ENCODE measurements at regions not wholly inside any gene's neighbourhood (a gene's known extent, or its start where the extent isn't known, plus 50 kb on each side); places are given as distances from the start of the nearest gene placed in this dataset.

DNA sequence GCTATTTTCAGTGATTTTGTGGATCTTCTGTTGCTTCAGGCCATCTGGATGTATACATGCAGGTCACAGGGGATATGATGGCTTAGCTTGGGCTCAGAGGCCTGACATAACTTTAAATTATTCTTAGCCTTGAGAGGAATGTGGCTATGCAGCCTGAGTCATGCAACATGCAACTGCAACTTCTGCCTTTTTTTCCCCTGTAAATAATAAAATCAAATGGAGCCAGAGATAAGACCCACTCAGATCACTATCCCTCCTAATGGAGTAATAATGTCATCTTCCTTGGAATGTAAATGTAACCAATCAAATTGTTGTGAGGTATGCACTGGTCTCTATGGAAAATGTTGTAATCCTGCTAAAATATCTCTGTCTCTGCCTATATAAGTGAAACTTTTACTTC is 54.9 kb downstream of the MAGEB17 start:
- DNase-seq, result no peak

DNA sequence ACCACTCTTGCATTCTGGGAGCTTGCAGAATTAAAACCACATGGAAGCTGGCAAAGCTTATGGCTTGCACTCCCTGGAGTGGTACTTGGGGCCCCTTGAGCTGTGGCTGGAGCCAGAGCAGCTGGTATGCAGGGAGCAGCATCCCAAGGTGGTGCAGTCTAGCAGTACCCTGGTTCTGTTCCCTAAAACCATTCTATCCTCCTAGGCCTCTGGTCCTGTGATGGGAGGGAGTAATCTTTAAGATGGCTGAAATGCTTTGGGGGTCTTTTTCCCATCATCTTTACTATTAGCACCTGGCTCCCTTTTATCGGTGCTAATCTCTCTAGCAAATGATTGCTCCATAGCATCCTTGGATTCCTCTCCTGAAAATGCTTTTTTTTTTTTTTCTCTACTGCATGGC is 56.1 kb downstream of the MAGEB17 start:
- no peak for DNase-seq

DNA sequence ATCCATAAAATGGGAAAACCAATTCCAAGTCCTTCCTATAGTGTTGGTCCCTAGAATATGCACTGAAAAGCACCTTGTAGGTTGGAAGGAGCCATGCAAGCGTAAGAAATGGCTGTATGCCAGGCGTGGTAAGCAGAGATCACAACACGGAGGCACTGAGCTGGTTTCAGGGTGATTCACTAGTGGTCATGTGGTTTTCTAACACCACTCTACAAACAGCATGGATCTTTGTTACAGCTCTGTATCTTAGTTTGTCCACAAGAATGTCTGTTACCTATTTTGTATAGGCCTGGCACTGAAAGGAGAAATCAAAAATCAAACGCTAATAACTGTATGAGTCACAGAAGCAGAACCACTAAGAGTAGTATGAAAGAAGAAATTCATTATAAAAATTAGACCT is 71.9 kb downstream of the MAGEB17 start:
- no peak for DNase-seq

DNA sequence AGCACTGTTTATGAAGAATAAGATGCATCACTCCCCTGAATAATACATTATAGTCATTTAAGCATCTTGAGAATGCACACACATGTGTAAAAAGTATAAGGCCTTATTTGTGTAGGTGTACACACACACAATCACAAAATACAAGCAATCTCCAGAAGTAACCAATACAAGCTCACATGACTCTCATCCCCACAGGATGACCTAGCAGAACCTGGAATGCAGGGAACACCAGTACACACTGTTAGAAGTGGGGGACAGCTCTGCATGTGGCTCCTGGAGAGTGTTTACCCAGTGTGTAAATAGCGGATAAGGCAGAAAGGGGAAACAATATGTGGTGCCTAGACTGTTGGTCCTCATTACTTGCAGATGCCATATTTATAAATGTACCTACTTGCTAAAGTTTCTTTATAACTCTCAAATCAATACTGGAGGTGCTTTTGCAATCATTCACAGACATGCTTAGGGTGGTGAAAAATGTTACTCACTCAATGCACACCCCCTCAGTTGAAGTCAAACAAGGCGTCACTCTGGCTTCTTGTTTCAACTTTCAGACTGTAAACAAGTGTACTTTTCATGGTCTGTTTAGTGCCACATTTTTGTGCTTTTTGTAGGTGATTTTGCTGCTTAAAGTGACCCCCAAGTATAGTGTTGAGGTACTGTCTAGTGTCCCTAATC is 73.1 kb downstream of the MAGEB17 start:
- no peak for DNase-seq

DNA sequence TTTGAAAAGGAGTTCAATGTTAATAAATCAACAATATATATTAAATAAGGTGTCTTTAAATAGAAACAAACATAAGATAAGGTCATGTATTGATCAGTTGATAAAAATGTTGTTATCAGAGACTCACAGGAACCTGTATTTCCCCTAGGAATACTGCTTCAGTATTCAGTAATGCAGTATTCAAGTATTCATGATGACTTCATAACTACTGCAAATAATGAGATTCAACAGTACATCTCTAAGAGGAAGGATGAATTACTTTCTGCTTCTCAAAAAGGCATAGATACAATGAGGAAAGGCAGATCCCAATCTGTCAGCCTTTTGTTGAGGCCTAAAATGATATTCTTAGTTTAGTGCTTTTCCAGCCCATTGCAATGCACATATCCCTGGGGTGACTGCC is 73.7 kb downstream of the MAGEB17 start:
- no peak for DNase-seq

DNA sequence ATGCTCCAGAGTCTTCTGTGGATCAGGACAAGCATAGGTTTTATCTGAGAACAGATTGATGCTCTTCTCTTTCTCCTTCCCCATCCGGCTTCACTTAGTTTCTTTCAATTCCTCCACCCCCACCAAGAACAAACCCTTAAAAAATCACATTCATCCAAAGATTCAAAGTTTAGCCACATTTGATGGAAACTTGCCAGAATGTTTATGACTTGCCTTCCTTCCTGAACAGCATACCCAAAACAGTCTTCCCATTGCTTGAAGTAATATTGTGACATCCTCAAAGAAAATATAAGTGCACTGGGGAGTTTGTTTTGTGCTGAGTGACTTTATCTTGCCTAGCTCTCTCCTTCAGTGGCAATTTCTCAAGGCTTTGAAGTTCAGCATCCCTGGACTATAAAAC is 83.0 kb downstream of the MAGEB17 start:
- no peak for DNase-seq

DNA sequence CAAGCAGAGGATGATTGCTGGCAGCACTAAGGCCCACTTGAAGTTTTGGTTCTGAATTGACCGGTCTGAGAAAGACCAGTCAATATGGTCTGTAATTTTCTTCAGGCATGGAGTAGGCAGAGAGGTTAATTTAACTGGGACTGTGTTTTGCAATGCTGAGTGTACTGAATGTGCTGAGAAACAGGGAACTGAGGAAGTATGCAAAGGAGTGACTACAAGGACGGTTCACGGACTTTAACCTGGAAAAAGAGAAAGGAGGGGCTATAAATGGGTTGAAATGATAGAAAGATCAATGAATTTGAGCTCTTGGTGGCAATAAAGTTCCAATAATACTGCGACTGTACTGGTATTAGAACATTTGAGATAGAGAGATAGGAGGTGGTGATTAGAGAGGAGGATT is 84.5 kb downstream of the MAGEB17 start:
- DNase-seq, result no peak

DNA sequence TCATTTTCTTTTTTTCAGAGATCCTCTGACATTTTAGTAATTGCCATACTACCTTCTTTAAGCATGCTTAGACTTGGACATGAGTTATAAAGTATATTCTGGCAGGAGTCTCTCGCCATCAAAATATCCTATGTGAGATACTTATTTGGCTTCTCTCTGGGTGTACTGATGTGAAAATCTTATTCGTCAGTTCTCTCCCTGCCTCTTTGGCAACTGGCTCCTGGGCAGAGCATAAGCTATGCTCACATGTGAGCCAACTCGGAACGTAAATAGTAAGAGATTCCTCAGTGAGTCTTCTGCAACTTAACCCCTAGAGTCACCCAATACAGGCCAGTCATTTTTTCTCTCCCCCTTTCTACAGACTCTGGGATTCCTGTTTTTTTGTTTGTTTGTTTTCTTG is 91.6 kb downstream of the MAGEB17 start:
- DNase-seq, result no peak

DNA sequence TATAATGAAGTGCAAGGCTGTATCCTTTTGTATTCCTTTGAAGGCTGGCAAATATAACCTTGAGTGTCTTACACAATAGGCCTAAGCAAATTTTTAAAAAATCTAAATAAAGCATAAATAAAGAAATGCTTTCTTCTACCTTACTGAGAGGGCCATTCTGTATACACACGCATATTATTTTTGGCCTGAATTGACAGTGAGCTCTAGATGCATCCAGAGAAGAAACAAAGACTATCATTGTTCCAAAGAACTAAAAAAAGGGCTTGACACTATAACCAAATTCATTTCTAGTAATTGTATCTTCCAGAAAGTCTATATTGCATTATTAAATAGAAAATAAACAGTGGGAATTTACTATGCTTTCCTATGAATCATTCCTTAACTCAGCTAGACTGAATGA is 100.2 kb downstream of the MAGEB17 start:
- DNase-seq, result no peak

DNA sequence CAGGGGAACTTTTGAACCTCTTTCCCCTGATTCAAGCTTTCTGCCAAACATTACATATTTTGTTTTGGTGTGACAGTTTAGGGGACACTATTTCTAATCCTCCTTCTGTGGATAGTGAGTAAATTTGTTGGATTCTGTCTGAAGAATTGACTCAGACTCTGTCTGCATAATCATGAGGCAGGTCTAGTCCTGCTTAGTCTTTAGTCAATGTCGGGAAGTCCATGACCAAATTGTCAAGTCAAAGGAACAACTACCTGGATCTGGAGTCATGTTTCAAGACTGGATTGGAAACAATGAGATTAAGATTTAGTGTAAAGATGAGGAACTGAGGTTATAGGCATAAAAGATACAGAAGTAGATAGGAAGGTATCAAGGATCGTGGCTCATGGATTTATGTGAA is 100.9 kb downstream of the MAGEB17 start:
- DNase-seq, result no peak

DNA sequence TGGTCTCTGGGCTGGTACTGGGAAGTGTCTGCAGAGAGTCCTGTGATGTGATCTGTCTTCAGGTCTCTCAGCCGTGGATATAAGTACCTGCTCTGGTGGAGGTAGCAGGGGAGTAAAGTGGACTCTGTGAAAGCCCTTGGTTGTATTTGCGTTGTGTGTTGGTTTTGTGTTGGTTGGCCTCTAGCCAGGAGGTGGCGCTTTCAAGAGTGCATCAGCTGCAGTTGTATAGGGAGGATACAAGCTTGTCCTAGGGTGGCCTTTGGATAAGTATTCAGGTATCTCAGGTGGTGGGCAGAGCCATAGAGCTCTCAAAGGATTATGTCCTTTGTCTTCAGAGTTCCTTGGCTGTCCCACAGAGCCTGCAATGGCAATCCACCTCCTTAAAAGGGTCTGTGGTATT is 111.6 kb downstream of the MAGEB17 start:
- no peak for DNase-seq

DNA sequence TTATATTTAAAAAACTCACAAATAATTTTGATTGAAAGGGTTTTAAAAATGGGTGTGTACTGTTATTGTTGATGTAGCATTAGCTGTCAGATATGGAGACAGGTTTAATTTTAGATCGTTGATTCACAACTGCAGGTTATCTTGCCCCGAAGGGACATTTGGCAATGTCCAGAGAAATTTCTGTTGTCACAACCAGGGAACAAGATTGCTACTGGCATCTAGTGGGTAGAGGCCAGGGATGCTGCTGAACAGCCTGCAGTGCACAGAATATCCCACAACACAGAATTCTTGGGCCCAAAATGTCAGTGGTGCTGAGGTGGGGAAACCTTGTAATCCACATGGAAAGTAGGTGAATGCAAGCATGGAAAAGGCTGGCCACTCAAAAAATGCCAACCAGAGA is 114.9 kb downstream of the MAGEB17 start:
- no peak for DNase-seq

DNA sequence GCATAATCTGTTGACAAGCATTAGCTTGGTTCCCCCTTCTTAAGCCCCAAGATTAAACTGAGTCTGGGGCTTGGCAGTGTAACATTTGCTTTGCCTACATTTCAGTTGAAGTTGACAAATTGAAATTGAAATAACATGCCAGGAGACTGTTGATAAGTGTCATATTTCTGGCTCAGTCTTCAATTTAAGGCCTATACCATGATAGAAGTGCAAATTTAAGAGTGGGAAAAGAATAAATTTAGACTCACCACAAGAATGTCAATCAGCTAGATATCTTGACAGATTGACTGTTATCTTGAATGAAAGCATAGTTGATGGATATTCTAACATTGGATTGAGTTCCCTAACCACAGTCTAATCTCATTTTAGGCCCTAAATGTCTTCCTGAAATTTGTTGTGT is 117.6 kb downstream of the MAGEB17 start:
- DNase-seq, result no peak

DNA sequence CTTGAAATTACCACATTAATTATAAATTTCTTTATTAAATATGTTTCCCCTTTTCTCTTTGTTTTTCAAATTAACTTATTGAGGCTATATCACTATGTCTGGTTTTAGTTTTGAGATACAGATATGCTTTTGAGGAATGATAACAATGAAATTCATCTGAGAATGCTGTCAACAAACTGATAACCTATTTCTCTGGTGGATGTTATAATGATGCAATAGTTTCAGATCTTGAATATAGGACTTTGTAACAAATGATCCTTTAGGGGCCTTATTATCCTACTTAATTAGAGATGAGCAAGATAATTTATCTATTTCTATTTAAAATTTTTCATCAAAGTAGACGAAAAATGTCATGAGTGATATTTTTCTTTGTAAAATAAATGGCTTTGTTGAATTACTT is 123.7 kb downstream of the MAGEB17 start:
- DNase-seq, result no peak

DNA sequence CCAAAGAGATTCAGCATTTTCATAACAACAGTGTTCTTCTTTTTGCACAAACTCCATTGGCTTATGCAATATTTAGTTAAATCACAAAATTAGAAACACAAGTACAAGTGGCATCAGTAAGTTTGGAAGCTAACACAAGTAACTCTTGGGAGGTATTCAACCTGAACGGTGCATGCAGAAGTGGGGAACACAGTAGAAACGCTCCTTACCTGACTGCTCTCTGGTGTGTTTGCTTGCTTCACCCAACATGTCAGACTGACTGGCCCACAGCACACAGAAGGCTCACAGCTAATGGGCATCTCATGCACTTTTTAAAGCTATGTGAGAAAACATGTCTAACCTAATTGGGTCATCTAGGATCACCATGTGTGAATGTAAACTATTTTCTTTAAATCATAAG is 133.6 kb downstream of the MAGEB17 start:
- DNase-seq, result no peak

DNA sequence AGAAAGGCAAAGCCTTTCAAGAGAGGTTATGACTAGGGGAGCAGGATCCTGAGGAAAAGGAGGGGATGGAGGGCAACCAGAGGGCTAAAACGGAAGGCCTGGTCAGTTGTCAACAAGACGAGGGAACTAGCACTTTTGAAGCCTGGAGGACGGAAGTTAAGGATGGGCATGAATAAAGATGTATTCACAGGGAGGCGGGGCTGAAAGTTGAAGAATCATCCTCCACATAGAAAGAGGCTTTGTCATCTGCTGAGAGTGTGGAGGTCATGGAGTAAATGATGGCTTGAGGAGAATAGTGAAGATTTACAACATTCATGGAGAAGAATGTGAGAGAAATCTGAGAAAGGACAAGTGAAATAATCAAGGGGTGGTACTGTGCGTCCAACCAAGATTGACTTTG is 137.5 kb downstream of the MAGEB17 start:
- no peak for DNase-seq

DNA sequence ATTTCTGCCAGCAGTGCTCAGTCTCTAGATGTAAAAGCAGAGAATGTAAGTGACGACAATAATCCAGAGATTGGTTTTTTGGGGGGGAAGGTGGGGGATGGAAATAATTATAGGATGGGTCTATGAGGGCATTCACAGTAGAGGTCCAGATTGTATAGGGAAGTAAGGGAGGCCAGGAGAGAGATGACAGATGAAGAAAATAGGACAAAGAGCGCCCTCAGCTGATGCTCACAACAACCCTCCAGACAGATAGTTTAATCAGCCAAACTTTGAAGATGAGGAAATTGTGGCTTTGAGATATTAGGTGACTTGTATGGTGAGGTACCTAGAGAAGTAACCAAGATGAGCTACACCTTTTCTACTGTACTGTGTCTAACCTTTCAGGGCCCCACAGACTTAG is 137.9 kb downstream of the MAGEB17 start:
- no peak for DNase-seq

DNA sequence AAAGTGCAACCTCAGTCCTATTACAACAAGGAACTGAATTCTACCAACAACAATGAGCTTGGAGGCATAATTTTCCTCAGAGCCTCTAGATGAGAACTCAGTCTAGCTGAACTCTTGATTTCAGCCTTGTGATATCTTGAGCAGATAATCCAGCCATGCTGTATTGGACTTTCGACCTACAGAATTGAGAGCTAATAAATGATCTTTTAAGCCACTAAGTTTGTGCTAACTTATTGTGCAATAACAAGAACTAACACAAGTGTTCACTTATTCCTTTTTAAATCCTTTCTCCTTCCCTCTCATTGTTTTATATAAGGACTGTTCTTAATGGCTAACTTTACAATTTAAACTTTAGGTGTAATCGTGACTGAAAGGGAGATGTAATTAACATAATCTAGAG is 140.7 kb downstream of the MAGEB17 start:
- DNase-seq, result no peak

DNA sequence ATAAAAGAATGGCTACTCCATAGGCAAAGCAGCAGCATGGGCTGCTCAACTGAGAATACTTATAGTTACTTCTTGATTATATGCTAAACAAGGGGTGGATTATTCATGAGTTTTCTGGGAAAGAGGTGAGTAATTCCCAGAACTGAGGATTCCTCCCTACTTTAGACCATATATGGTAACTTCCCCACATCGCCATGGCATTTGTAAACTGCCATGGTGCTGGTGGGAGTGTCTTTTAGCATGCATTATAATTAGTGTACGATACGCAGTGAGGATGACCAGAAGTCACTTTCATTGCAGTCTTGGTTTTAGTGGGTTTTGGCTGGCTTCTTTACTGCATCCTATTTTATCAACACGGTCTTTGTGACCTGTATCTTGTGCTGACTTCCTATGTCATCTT is 141.5 kb downstream of the MAGEB17 start:
- DNase-seq, result no peak

DNA sequence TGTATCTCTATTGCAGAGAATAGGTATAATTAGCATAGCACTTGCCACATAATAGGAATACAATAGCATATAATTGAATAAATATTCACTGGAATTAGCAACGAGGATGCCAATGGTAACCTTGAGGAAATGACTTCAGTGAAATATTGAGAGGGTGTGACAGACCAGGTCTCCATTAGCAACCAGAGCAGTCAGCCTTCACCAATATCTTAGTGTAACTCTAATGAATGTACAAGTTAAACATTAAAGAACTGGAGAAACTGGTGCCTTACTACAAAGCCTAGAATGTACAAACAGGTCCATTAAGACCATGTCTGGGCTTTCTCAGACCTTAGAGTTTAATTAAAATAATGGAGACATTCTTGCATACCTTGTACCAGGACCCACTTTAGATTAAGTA is 143.0 kb downstream of the MAGEB17 start:
- DNase-seq, result no peak

DNA sequence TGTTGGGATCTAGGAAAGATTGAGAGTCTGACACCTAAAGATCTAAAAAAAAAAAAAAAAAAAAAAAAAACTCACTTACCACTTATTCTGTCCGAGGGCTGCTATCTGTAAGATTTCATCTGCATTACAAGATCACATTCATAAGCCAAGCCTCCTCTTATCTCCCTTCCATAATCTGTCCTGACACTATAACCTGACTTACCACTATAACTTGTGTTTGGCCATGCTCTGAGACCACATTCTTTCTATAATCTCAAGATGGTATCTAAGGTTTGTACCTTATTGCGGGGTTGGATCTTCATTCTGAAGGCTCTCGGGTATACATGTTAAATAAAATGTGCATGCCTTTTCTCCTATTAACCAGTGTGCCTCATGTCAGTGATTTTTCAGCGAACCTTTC is 144.4 kb downstream of the MAGEB17 start:
- no peak for DNase-seq

DNA sequence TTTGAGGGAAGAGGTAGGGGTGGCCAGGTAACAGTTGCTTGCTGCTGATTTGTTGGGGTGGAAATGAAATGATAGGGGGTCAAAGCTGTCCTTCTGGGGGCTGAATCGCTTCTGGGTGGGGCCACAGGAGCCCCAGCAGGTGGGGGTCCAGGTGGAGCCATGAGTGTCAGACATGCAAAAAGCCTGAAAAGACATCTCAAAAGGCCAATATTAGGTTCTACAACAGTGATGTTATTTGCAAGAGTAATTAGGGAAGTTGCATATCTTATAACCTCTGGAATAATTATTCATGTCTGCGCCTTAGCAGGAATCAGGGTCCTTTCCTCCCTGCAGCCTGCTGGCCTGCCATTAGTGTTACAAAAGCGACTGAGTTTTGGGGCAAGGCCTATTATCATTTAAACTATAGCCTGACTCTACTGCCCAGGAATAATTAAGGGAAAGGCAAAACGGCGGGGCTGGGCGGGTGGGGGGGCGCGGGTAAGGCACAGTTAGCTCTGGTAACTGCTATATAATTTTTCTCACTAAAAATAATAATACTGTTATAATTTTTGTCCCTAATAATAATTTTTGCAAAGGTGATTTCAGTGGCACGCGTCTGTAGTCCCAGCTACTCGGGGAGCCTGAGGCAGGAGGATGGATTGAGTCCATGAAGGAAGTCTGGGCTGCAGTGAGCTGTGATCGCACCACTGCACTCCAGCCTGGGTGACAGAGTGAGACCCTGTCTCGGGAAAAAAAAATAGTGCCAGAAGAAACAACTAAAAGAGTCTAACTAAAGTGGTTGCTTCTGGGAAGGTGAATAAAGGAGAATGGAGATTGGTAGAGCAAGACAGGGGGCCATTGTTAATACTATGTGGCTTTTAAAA is 145.7 kb downstream of the MAGEB17 start:
- no peak for DNase-seq

DNA sequence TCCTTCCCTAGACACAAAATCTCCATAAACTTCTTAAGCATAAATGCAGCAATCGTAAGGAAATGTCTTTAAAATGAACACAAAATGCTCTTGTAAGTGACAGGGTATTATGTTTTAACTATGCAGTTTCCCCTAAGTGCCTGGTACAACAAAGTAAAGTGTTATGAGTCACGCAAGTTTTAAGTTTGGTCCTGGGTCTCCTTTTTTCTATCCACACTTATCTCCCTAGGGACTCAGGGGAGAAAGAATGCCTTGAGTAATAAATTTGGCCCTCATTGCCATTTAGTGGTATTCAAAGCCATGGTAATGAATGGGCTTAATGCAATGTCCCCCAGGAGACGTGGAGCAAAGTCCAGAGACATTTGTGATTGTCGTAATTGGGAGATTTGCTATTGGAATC is 149.1 kb downstream of the MAGEB17 start:
- DNase-seq, result no peak

DNA sequence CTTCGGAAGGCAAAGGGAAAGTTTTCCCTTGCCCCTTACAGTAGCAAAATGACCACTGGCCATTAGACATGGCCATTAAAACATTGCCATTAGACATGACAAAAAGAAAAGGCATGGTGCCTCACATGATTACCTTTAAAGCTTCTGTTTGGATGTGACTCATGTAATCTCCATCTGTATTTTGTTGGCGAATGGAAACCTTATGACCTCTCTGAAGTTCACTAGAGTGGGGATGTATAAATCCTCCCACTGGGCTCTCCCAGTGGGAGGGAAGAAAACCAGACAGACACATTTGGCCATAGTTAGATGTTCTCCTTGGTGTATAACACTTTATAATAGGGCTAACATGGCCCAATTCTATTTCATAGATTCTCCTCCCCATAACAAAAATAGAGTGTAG is 152.6 kb downstream of the MAGEB17 start:
- no peak for DNase-seq
